HG02884 (cell line): ENCODE measurements at regions not wholly inside any gene's neighbourhood (a gene's known extent, or its start where the extent isn't known, plus 50 kb on each side); places are given as distances from the start of the nearest gene placed in this dataset.

Source experiments
- ATAC-seq: cut with Tn5 transposase; IDR thresholded peaks from one replicate; pipeline ENCODE4 v1.9.1; 2021; ENCODE audit warnings: mild to moderate bottlenecking, moderate library complexity; ENCODE audit not compliant: unreplicated experiment

DNA sequence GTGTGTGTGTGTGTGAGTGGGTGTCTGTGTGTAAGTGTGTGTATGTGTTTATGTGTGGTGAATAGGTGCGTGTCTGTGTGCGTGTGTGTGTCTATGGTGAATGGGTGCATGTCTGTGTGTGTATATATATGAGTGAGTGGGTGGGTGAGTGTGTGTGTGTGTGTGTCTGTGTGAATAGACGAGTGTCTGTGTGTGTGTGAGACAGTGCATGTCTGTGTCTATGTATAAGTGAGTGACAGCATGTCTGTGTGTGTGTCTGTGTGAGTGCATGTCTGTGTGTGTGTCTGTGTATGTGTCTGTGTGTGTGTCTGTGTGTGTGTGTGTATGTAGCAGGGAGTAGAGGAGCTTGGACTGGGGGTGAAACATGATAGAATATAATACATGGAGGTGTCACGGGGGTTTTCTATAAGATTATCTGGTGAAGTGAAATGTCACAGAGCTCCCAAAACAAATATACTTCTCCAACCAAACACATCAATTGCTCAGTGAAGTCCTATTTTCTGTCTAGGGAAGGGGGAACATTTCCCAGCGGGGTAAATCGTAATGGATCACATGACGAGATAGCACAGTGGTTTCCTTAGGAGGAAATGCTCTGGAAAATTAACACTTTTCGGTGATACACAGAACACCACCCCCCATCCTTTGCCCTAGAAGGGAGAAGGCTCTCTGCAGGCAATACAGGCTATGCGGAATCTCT is 723.3 kb upstream of the CELF2 start:
- no peak for ATAC-seq

DNA sequence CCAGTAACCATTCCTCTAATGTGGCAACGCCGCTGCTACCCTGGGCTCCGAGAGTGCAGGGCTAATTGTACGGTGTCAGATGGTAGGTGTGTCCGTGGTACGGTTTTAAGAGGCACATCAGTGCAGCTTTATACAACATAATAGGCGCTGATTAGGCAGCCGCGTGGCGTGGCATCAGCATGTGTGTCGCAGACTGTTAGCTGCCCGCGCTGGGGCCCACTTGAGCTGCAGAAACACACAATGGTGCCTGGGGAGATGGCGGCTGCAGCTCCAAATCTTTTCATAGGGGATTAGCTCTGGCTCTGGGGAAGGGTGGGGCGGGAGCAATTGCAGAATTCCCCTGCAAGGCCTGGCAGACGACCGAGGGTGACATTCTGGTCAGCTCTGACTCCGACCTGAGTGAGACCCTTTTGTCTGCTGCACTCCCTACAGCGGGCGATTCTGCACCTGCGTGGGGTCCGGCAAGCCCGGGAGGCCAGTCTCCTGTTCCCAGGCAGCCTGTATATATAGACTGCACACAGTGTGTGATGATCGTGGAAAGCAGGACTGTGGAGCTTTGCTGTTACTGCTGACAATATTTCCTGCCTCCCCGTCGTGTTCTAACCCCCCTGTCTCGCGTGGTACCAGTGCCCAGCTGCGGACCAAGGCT is 722.7 kb upstream of the CELF2 start:
- no peak for ATAC-seq

- no peak for ATAC-seq
These were observed 722.1 kb upstream of the CELF2 start for GRCh38 chr10:10295537-10295936.

DNA sequence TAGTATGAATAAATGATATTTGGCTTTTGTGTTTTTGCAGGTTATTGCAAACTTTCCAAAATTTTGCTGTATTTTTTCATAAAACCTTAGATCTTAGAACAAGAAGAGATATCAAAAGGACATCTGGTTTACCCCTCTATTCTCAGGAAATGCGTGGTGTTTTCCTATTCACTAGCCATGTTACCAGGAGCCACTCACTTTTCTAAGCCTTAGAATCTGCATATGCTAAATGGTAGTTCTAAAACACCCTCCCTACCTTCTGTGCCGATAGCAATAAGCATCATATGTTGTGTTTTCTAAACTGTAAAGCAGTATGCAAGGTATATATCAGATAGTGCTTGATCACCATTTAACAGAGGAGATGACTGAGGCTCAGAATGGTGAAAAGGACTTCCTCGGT is 715.0 kb upstream of the CELF2 start:
- ATAC-seq = no peak

DNA sequence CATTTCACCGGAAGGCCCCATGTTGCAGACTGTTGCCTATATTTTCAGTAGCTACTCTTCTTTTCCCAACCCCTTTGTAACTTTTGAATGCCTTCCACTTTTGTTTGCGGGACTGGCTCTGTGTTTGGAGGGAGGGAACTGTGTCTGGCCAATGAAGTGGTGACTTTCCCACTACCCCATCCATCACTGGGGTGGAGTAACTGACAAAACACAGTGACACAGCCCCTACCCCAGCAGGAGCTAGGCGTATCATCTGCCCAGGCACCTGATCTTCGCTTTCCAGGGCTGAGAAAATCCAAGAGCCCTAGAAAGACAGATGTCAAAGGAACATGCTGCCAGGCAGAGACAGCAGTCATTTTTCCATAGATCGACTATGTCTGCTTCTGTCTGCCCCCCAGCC is 710.6 kb upstream of the CELF2 start:
- ATAC-seq = no peak

DNA sequence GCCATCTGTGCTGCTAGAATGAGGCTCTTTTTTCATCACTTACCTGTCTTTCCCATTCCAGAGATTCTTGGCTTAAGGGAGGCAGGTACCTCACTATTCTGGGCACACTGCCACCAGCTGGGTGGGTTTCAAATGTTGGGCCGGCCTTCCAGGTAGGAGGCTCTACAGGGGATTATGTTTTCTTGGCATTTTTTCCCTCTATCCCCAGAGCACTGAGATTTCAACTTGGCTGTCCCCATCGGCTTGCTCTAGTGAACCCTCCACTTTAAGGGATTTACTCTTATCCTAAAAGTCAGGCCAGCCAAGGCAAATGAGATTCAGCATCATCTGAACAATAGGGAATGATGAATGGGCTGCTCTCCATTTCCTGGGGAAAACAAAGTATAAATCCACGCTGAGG is 710.1 kb upstream of the CELF2 start:
- ATAC-seq = no peak

DNA sequence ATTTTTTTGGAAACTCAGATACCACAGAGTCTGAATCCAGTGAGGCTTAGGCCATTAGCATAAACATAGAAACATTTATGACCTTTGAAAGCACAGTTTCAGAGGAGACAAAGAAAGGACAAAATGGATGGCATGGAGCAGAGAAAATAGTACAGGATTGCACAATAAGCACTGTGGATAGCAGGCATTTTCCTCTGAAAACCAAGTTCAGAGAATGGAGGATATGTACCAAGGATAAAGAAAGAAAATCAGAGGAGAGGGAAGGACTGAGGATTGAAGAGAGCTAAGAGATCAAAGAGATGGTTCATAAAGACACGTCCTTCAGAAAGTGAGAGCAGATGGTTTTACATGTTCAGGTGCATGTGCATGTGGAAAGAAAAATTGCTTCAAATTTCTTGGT is 707.2 kb upstream of the CELF2 start:
- ATAC-seq = no peak

DNA sequence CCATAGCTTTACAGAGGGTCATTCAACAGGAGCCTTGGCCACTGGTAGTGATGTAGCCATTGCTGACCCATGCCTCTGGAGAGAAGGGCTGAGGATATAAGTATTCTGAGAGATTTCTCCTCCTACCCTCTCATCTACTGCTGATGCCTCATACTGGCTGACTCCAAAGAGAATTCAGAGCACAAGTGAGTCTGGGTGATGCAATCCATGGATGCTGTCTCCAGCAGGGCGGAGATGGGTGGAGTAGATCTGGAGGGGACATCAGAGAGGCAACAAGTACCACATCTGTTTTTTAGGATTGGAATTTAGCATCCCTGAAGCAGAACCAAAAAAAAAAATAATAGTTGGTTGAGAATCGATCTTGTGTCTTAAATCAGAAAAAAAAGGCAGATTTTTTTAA is 705.7 kb upstream of the CELF2 start:
- no peak for ATAC-seq

- no peak for ATAC-seq
These were observed 704.4 kb upstream of the CELF2 start for GRCh38 chr10:10313149-10313835.

GRCh38 chr10:10314626-10315025 is 703.0 kb upstream of the CELF2 start:
- ATAC-seq = no peak

DNA sequence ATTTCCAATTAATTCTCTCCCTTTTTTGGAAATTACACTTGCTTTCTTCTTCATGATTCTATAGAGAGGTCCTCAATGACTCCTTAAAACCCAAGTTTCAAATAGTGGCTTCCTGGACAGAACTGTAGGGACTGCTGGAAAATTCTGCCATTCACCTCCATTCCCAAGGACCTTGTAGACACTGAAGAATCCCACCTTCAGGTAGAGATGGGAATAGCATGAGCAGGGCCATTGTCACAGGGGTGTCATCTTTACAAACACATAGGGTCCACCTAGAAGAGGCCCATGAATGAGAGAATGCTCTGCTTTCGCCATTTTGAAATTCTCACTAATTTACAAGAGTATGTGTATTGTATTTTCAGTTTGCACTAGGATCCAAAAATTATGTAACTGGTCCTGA is 701.7 kb upstream of the CELF2 start:
- no peak for ATAC-seq

DNA sequence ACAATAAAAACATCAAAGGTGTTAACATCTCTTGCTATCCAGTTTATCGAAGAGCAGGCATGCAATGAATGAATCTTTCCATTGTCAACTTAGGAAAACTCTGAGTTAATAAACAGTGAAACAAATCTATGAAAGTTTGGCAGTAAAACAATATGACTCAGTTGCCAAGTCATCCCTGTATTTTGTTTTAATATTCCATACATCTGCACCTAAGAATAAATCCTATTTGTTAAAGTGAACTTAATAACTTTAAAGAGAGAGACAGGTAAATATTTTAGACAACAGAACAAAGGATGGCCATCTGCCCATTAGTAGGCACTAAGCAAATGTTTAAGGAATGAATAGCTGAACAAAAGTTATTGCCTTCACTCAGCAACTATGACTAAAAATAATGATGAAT is 700.5 kb upstream of the CELF2 start:
- no peak for ATAC-seq

- no peak for ATAC-seq
These were observed 698.8 kb upstream of the CELF2 start for GRCh38 chr10:10318856-10319255.

DNA sequence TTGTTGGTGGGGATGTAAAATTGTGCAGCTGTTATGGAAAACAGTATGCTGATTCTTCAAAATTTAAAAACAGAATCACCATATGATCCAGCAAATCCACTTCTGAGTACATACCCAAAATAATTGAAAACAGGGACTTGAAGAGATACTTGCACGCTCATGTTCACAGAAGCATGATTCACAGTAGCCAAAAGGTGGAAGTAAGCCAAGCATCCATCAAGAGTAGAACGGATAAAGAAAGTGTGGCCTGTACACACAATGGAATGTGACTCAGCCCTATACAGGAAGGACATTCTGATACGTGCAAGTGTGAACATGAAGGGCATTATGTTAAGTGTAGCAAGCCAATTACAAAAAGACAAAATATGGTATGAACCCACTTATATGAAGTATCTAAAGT is 696.7 kb upstream of the CELF2 start:
- ATAC-seq = no peak

- no peak for ATAC-seq
These were observed 691.6 kb upstream of the CELF2 start for GRCh38 chr10:10326116-10326515.

GRCh38 chr10:10327934-10328333 is 689.7 kb upstream of the CELF2 start:
- no peak for ATAC-seq

DNA sequence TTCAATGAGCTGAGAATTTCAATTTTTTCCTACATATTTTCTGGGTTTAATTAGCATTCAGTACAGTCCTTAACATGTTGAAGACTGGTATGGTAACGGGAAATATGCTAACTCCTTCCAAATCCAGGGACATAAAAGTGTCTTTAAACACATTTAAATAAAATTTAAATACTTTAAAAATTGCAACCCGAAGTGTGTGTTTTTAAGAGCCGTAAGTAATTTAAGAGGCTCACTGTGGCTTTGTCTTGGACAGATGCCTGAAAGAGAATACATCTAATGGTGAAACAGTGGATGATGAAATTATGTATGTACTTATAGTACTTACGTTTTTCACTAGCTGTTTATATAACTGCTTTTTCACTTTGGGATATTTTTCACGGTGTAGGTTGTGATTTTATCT is 687.3 kb upstream of the CELF2 start:
- ATAC-seq = no peak

DNA sequence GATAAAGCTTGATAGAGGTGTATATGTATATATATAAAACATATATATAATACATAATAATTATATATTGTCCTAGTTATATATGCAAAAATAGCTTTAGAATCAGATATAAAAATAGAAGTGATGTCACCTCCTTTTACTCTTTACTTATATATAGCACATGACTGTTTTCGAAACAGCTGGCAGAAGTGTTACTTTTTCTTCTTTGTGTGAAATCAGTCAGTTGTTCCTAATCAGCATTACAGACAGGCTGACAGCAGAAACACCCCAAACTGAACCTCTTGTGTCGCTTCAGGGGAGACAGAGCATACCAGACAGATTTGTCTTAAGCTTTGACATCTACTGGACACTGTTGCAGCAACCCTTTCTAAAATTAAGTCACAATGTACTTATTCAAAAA is 684.9 kb upstream of the CELF2 start:
- ATAC-seq = no peak

- no peak for ATAC-seq
These were observed 684.0 kb upstream of the CELF2 start for GRCh38 chr10:10333622-10334021.

DNA sequence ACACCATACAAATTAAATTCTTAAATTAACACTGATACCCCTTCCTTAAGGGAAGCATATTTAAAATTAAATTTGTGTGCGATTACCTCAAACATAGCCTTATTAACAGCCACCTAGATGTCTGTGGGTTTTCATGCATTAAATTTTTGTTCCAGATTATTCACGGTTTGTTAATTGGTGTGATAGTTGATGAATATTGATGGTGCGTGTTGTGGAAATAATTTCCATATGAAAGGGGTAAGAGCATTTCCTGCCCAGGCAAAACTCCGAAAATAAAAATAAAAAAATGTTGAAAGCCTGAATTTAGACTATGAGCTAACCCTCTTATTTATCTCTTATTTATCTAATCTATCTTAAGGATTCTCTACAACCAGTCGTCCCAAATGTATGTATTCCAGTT is 679.3 kb upstream of the CELF2 start:
- no peak for ATAC-seq

DNA sequence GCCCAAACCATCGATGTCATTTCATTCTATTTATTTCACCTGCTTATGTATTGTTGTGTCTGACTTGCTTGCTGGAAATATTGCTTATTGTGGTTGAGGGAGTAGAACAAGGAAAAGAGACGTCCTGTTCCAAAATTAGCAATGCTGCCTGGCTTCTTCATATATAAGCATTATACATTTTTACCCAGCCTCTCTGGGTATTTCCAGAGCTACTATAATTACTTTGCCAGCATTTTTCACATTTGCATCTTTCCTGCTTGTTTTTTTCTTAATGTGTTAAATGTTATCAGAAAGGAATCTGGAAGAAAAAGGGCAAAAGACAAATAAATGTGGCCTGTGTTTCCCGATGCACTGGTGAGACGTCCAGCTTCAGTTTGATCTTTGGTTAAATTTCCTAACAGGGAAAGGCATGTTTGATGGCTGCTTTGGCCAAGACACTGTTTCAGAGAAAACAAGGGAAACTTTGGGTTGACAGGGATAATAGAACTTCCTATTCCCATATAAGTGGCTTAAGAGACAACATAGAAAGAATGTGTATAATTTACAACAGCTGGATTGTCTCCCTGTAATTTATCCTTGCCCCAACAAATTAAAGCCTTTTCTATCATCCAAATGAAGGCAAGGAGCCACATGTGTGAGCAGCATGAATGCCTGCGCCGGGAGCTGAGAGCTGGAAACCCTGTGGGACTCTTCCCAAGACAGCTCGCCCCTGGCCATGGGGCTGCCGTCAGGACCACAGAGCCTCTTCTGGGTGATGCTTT is 671.1 kb upstream of the CELF2 start:
- no peak for ATAC-seq

GRCh38 chr10:10350050-10350449 is 667.6 kb upstream of the CELF2 start:
- no peak for ATAC-seq
